HG03139 (cell line): ENCODE measurements at regions not wholly inside any gene's neighbourhood (a gene's known extent, or its start where the extent isn't known, plus 50 kb on each side); places are given as distances from the start of the nearest gene placed in this dataset.

Source experiments
- ATAC-seq: cut with Tn5 transposase; IDR thresholded peaks from one replicate; pipeline ENCODE4 v1.9.1; 2021; ENCODE audit not compliant: unreplicated experiment

- ATAC-seq, result no peak
These were observed 95.9 kb downstream of the GLUL start for GRCh38 chr1:182295697-182296096.

GRCh38 chr1:182293119-182293589 lies 98.4 kb downstream of the GLUL start:
- no peak for ATAC-seq

- no peak for ATAC-seq
These were observed 99.3 kb downstream of the GLUL start for GRCh38 chr1:182292193-182292741.

- ATAC-seq, result no peak
These were observed 99.9 kb downstream of the GLUL start for GRCh38 chr1:182291584-182292192.

GRCh38 chr1:182288749-182289604 lies 102.6 kb downstream of the GLUL start:
- ATAC-seq, result no peak

- ATAC-seq, result no peak
These were observed 104.8 kb downstream of the GLUL start for GRCh38 chr1:182286761-182287160.

GRCh38 chr1:182283746-182284544 lies 107.6 kb downstream of the GLUL start:
- no peak for ATAC-seq

GRCh38 chr1:182281541-182281940 lies 110.0 kb downstream of the GLUL start:
- ATAC-seq, result no peak

- ATAC-seq, result no peak
These were observed 111.1 kb downstream of the GLUL start for GRCh38 chr1:182280504-182280900.

- no peak for ATAC-seq
These were observed 111.7 kb downstream of the GLUL start for GRCh38 chr1:182279724-182280503.

GRCh38 chr1:182279302-182279701 lies 112.3 kb downstream of the GLUL start:
- ATAC-seq, result no peak

- ATAC-seq, result no peak
These were observed 113.2 kb downstream of the GLUL start for GRCh38 chr1:182278144-182279054.

GRCh38 chr1:182275271-182275670 lies 116.3 kb downstream of the GLUL start:
- ATAC-seq, result no peak

GRCh38 chr1:182274618-182275017 lies 117.0 kb downstream of the GLUL start:
- no peak for ATAC-seq

GRCh38 chr1:182270731-182271130 lies 120.9 kb downstream of the GLUL start:
- ATAC-seq, result no peak

GRCh38 chr1:182269097-182269496 lies 122.5 kb downstream of the GLUL start:
- ATAC-seq, result no peak

GRCh38 chr1:182268669-182269068 lies 122.9 kb downstream of the GLUL start:
- ATAC-seq, result no peak

GRCh38 chr1:182264185-182264584 lies 127.4 kb downstream of the GLUL start:
- ATAC-seq, result no peak

- no peak for ATAC-seq
These were observed 127.9 kb downstream of the GLUL start for GRCh38 chr1:182263706-182264105.
